ENCODE measurements at regions not wholly inside any gene's neighbourhood (a gene's known extent, or its start where the extent isn't known, plus 50 kb on each side); places are given as distances from the start of the nearest gene placed in this dataset.
"Not testable (repeated sequence)": the region's sequence is repeated elsewhere in the genome, so short reads cannot be mapped to it uniquely, and the experiment has no call there.

DNA sequence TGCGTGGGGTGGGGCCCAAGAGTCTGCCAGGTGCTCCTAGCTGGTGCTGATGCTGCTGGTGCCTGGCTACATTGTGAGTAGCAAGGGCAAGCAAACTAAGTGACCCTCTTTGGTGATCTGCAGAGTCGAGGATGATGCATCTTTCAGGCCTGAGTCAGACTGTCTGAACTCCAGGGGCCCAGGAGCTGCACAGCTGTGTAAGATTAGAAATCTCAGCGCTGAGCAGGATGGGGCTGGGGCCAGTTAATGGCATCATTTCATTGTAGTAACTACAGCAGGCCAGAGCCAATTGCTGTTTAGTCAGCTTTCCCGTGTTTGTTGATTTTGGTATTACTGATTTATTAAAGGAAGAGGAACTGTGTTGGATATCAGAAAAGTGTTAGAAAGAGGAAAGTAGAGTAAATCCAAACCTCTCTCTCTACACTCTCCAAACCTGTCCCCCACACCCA, 365.2 kb downstream of the PAX1 start:
- DNase-seq (ENCODE audit: low read depth in 2 of 2), result no peak

DNA sequence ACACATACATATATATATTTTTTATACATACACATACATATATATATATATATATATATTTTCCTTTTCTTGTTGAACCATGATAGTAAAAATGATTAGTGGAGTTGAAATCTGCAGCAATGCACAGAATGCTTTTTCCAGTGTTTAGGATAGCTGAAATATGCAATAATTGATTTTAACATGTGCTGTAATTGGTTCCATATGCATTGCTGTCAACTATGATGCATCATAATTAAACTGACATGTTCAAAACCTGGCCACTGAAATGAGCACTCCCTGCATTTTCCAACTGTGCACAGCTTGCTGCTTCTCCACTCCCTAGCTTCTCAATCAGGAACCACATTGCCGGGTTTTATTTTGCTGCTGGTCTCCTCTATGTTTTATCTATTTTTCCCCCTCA, 358.3 kb downstream of the PAX1 start:
- DNase-seq (ENCODE audit: low read depth in 2 of 2), result no peak

DNA sequence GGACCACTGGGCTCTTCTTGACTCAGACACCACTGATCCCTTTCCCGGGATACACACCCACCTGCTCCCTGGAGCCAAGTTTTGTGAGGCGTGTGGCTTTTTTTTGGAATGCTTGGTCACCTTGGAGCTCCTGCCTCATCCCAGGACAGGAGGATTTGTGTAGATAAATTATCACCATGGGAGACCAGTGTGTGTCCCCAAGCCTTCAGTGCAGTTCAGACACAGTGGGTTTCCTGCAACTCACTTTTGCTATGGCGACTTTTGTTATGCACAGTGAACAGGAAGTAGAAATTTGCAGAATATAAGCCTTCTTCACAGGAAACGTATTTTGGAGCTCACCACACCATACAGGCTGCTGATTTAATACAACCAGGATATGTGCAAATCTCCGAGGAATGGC, 357.4 kb downstream of the PAX1 start:
- no peak for DNase-seq (ENCODE audit: low read depth in 2 of 2)

DNA sequence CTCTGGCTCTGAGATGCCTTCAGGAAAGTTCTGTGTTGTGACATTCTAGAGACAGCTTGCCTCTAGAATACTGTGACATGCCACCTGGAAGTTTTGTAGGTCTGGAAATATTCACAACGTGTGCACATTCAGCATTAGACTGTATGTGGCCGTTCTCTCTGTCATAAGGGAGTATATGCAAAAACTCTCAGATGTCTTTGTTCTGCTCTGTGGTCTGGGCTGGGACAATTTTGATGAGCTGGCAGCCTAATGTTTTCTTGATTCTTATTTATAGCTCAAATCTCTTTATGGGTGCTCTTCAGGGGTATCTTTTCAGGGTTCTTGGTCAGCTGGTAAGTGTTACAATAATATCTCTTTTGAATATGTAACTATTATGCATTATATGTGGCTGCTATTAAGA, 355.1 kb downstream of the PAX1 start:
- DNase-seq (ENCODE audit: low read depth in 2 of 2), result no peak

DNA sequence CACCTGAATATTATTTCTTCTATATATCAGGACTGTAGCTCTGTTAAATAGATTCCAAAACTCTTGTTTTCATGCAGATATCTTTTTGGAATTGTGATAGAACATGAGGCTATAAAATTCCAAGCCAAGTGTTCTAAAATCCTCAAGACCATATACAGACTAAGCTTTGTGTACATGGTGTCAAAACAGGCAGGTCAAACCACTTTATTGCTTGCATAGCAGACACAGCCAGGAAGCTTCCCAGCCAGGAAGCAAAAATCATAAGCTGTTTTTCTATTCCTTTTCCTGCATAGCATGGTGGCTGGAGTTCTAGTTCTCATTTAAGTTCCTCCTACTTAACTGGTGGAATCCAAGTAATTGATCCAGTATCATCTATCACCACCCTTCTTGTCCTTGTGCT, 353.3 kb downstream of the PAX1 start:
- DNase-seq (ENCODE audit: low read depth in 2 of 2), result no peak

DNA sequence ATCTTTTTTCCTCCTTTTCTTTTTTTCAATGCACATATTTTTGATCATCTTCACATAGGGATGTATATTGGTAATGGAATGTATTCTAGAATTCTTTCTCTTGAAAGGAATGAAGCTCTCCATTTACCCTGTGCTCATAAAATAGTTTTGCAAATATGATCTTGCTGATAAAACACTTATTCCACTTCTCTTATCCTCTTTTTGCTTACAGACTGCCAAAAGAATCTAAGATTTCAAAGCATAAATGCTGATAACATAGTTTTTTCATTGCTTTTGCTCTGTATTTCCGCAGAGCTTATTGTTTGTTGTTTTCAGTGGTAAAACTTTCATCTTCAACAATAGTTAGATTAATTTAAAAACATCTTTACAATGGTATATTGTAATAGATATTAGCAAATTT, 350.5 kb downstream of the PAX1 start:
- DNase-seq (ENCODE audit: low read depth in 2 of 2), result no peak

DNA sequence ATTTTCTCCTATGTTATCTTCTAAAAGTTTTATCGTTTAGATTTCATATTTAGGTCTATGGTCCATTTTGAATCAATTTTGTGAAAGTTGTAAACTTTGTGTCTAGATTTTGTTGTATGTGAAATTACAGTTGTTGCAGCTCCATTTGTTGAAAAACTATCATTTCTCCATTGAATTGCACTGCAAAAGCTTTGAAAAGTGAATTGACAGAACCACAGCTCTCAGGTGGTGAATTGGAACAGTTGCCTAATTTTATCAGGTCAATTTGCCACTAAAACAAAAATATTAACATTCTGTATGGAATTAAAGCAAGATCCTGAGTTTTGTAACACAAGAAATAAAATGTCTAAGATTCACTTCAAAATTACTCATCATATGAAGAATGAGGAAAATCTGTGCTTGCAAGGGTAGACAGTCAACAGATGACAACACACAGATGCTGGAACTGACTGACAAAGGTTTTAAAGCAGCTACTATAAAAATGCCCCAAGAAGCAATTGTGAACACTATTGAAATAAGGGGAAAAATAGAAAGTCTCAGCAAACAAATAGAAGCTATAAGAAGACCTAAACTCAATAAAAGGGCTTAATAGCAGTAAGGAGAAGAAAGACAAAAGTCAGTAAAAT, 346.7 kb downstream of the PAX1 start:
- no peak for DNase-seq (ENCODE audit: low read depth in 2 of 2)

DNA sequence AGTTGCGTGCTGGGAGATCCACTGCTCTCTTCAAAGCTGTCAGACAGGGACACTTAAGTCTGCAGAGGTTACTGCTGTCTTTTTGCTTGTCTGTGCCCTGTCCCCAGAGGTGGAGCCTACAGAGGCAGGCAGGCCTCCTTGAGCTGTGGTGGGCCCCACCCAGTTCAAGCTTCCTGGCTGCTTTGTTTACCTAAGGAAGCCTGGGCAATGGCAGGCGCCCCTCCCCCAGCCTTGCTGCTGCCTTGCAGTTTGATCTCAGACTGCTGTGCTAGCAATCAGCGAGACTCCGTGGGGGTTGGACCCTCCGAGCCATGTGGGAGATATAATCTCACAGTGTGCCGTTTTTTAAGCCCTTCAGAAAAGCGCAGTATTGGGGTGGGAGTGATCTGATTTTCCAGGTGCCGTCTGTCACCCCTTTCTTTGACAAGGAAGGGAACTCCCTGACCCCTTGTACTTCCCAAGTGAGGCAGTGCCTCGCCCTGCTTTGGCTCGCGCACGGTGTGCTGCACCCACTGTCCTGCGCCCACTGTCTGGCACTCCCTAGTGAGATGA, 340.6 kb downstream of the PAX1 start:
- DNase-seq (ENCODE audit: low read depth in 2 of 2), result not testable (repeated sequence)

DNA sequence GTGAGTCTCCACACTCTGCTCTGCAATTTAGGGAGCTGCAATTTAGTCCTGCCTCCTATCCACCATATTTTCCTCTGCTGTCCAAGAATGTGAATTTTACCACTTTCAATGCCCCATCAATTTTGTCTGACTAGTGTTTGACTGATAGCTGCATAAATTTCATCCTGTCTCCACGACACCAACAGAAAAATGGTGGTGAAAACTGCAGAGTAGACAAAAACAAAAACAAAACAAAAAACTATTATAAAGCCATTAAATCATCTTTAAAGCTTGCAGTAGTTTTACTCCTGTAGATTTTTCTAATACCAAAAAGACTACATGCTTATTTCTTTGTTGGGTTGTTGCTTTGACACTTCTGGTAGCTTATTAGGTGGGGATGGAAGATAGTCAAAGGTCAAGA, 322.0 kb downstream of the PAX1 start:
- no peak for DNase-seq (ENCODE audit: low read depth in 2 of 2)

DNA sequence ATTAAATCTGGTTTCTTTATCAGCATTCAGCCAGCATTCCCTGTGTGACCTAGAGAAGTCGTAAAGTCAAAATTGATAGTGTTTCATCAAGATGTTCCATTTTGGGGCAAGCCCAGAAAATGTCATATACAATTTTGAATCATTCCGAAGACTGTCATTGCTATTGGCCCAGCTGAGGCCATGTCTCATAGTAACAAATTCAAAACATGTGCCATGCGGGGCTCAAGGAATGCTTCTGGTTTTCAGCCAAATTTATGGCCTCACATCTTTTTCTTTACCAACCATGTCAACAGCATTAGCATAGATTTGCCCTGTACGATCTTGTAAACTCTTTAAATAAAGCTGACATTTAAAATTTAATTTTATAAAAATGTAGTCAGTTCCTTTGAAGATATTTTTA, 314.7 kb downstream of the PAX1 start:
- DNase-seq (ENCODE audit: low read depth in 2 of 2), result no peak

DNA sequence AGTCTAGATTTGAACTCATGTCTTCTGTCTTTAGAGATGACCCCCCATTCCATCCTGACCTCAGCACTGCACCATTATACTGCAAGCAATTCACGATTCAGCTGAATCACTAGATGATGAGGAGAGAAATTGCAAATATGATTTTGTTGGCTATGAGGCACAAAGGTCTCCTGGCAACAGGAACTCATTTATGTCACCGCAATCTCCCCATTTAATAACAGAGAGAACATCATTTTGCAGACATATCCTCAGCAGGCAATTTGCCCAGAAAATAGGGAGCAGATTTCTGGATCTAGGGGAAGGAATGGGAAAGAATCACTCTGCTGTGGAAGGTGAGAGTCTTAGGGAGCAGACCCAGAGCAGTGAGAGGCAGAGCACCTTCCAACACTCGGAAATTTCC, 303.0 kb downstream of the PAX1 start:
- DNase-seq (ENCODE audit: low read depth in 2 of 2), result no peak

DNA sequence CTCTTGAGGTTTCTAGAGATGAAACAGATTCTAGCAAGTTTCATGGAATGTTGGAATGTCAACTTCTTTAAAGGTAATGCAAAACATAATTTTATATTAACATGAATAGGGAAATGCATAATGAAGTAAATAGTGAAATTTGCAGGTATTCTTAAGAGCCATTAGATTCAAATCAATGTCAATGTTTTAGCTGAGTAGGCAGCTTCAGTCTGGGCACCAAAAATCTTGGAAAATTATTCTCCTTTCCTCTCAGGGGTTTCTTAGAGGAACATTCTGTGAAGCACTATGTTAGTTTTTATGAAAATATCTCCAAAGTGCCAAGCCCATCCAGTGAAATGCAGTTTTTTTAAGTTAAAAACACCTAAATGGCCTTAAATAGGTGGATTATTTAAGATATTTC, 300.8 kb downstream of the PAX1 start:
- DNase-seq (ENCODE audit: low read depth in 2 of 2), result no peak

DNA sequence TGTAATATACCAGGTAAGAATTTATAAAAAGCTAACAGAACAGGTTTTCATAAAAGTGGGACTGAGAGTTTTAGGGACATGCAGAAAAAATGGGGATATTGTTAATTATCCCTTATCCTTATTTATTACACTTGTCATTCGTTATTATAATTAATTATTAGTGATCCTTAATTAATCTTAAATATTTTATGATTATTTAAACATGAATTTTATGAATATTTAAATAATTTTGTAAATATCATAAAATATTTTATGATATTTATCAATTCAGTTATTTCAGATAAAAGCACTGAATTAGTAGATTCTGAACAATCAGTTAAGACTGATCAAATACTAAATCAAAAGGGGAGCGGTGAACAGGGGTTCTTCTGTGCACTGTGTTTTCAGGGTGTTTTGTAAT, 300.1 kb downstream of the PAX1 start:
- no peak for DNase-seq (ENCODE audit: low read depth in 2 of 2)

DNA sequence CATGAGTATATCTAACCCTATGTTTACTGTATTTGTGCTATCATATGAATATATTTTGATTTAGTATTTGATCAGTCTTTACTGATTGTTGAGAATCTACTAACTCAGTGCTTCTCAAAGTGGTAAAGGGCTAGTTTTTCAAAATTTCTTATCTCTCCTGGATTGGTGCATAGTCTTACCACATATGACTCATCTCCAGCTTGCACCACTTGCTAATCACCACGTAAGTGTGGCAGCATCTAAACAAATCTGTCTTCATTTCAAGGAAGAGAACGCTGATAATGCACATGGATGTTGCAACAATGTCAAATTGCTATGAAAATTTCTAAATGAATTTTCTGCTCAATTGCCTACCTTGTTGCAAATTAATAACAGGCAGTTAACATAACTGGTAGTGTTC, 299.5 kb downstream of the PAX1 start:
- DNase-seq (ENCODE audit: low read depth in 2 of 2), result no peak

DNA sequence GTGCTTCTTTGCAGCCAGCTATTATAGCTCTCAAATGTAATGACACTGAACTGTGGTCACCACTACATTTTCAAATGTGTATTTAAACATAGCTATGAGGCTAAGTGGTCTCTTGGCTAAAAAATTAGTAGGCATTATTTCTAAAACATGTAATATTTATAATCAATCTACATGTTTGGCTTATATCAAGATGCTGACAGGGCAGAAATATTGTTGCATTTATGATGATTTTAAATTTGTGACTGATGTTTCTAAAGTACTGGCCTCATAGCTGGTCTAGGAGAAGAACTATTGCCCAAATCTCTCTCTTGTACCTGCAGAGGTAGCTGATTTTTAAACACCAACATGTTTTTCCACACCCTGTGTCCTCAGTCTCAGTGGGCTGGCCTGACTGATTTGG, 298.2 kb downstream of the PAX1 start:
- no peak for DNase-seq (ENCODE audit: low read depth in 2 of 2)

DNA sequence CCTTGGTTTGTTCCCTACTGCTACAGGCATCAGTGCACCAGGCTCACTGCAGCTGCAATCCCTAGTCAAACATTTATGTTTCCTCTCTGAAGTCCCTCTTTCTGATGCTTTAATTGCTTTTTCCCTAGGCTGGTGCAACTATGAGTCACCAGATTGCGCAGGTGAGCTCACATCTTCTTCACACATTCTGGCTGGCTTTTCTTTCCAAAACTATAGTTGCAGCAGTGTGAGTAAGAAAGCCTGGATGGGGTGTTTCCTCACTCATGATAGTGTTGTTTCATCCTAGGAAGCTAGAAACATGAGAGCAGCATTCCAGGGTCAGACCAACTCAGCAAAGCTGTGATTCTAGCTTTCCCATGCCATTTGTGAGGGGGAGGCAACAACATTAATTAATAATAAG, 296.4 kb downstream of the PAX1 start:
- no peak for DNase-seq (ENCODE audit: low read depth in 2 of 2)

DNA sequence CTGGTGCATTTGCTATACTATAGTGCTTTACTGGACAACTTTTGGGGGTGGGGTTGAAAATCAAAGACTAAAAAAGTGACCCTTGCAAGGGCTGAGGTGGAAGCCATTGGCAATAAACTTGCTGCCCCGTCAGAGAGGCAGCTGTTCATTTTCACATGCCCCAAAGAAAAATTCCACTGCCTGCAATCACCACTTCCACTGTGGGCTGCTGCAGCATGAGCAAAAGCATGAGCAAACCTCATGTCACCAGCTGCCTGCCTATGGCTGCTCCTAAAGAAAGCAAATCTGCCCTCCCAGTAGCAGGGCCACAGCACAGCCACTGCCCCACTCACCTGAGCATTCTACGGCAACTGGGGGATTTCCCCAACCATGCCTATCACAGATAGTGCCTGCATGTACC, 290.0 kb downstream of the PAX1 start:
- DNase-seq (ENCODE audit: low read depth in 2 of 2), result no peak

DNA sequence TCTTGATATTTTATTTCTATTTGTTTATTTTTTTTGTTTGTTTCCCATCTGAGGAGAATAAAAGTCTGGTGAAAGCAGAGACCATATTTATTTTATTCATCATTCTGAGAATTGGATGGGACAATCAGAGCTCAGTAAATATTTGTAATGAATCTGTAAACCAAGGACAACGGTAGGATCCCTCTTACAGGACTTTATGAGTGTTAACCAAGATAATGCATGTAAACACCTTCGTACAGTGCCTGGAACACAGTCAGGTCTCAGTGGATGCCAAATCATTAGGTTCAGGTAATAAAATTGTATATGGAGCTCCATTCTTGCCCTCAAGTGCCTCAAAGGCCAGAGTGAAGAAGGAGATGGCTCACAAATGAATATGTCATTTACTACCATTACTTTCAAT, 288.7 kb downstream of the PAX1 start:
- DNase-seq (ENCODE audit: low read depth in 2 of 2), result no peak

DNA sequence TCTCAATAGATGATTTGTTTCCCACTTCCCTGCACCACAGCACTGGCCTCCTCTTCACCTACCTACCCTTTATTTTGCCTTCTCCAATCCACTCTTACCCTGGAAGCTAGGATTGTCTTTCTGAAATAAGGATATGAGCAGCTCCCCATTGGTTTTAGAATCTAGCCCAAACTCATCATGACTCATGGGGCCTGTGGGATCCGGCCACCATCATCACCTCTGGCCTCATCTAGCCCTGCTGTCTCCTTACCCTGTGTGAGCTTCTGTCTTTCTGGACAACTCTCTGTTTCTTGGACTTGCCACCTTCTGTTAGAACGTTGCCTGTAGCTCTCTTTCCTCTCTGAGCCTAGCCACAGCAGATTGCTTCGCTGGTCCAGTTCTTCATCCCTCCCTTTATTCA, 277.1 kb downstream of the PAX1 start:
- no peak for DNase-seq (ENCODE audit: low read depth in 2 of 2)

DNA sequence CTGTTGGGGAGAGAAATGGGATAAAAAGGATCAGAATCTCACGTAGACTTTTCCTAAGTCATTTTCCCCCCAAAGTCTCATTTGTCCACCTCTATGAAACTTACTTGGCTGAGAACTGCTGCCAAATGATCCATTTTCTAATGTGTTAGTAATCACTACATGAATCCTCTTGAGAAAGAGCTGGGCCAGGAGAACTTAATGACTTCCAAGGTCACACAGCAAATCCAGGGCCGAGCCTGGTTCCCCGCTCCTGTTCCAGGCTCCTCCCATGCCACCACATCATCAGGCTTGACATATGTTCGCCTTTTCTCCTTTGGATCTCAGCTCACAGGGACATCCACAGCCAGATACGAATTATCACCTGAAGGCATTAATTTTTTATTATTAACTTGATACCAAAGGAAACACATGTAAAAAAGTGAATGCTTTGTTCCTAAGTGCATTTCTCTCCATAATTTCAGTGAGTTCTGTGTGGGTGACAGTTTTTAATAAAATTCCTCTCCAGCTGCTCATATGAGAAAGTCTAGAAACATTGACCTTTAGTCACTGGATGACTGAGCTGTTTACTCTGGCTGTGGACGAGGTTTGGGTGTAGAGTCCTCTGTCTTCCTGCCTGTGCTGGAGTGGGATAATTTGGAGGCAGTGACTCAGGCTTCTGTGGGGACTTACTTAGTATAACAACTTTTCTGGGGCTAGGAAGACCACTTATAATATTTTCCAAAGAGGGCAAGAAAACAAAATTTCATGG, 276.3 kb downstream of the PAX1 start:
- no peak for DNase-seq (ENCODE audit: low read depth in 2 of 2)

DNA sequence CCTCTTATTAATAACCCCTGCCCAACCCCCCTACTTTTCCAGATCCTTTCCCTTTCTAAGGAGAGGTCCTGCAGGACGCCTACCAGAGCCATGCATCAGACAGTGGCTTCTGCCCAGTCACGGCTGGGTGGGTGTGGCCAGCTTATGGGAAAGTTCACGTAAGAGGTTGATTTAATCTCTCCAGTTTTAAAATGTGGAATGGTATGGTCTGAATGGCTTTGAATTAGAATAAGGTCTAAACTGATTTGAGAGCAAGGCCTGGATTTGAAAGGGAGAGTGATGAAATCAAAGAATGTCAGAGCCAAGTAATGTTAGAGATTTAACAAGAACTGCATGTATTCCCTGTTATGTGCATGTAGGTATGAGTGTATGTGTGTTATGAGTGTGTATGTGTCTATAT, 275.7 kb downstream of the PAX1 start:
- DNase-seq (ENCODE audit: low read depth in 2 of 2), result no peak

DNA sequence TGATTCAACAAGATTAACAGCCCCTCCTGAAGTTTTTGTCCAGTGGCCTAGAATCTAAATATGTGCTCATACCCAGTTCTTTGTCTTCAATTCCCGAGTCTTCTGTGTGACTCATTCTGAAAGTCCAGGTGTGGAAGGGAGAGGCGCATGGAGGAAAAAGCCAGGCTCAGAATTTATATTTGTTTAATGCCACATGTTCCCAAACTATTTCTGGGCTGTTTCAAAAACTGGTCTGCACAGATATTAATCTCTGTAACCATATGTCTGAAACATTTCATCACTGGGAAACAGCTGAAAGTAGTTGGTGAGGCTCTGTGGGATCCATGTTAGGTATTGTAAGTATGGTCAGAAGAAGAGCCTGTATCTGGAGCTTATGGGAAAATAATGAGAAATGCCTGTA, 266.0 kb downstream of the PAX1 start:
- no peak for DNase-seq (ENCODE audit: low read depth in 2 of 2)

DNA sequence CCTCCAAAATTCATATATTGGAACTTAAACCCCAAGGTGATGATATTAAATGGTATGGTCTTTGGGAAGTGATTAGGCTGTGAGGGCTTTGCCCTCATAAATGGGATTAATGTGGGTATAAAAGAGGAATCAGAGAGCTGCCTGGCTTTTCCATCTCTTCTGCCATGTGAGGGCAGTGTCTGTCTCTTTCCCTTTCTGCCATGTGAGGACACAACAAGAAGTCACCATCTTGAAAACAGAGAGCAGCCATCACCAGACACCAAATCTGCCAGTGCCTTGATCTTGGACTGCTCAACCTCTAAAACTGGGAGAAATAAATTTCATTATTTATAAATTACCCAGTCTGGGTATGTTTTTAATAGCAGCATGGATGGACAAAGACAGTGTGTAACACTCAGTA, 263.0 kb downstream of the PAX1 start:
- DNase-seq (ENCODE audit: low read depth in 2 of 2), result no peak

DNA sequence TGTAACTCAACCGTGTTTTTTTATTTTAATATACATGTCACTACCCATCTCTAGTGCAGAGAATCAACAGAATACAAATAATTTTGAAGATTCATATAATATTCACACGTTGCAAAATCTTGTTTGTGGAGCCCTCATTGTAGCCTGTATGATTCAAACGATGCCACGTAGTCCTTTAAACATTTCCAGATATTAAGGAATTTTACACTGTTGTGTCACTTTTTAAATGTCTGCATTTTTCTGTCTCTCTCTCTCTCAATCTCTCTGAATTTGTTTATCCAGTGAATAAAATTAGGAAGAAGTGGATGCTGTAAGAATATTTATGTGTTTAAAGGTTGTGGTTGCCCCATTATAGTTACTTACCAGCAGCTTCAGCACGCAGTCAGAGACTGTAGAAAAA, 262.0 kb downstream of the PAX1 start:
- no peak for DNase-seq (ENCODE audit: low read depth in 2 of 2)

Data from stimulated activated CD8-positive, alpha-beta memory T cell treated with anti-CD3 and anti-CD28 coated beads, Interleukin-7, amount 100 ng/mL, for 1 hour (primary cell).